HG03135 (cell line): ENCODE measurements at regions not wholly inside any gene's neighbourhood (a gene's known extent, or its start where the extent isn't known, plus 50 kb on each side); places are given as distances from the start of the nearest gene placed in this dataset.

ENCODE experiments used
- ATAC-seq: cut with Tn5 transposase; IDR thresholded peaks from one replicate; pipeline ENCODE4 v1.9.1; 2021; ENCODE audit warnings: mild to moderate bottlenecking, moderate library complexity; ENCODE audit not compliant: unreplicated experiment

DNA sequence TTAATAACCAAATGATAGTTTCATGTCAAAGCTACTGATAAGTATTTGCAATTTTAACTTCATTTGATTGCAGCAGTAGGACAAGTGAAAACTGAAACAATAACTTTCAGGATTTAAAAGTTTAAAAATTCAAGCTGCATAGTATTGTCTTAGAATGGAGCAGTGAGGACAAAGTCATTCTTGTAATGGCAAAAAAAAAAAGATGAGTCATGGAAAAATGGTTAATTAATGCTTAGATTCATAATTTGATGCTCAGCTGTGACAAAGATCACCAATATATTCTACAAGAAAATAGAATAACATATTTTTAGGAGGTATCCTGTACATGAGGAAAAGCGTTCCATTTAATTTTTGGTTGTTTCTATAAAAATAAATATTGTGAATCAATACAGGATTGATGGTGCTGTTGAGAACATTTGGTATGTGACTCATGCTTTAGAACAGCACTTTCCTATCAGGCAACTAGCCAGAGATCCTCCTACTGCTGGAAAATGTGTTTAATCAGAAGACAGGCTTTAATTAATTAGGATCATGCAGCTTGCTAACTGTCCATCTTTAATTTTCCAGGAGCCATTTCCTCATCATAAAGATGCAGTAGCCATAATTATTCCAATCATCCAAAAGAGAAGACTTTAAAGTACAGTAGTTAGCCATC is 239.0 kb upstream of the MMADHC start:
- no peak for ATAC-seq

DNA sequence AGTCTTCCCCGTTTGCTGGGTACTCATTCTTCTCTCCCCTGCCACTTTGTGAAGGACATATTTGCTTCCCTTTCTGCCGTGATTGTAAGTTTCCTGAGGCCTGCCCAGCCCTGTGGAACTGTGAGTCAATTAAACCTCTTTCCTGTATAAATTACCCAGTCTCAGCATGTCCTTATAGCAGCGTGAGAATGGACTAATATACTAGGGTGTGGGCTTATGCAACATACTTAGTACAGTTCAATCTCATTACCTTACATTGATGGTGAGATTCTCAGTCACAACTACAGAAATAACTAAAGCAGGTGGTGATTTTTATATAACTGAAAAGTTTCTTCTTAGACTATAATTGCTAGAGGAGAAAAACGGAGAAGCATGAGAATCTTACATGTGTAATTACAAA is 237.9 kb upstream of the MMADHC start:
- no peak for ATAC-seq

DNA sequence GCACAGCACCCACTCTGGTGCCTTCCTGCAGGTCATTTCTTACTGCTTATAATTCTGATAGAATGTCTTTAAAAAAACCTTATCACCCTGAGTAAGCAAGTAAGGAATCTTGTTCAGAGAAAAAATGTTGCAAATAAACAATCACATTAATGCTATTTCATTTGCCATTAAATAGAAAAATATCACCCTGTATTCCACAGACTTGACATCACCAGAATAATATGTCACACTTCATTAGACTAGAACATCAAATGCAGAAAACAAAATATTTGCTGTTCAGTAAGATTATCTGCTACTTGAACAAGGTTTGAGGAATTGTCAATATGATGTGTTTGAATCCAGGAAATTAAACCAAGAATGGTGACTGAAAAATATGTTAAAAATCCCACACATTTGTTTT is 236.6 kb upstream of the MMADHC start:
- ATAC-seq = no peak

DNA sequence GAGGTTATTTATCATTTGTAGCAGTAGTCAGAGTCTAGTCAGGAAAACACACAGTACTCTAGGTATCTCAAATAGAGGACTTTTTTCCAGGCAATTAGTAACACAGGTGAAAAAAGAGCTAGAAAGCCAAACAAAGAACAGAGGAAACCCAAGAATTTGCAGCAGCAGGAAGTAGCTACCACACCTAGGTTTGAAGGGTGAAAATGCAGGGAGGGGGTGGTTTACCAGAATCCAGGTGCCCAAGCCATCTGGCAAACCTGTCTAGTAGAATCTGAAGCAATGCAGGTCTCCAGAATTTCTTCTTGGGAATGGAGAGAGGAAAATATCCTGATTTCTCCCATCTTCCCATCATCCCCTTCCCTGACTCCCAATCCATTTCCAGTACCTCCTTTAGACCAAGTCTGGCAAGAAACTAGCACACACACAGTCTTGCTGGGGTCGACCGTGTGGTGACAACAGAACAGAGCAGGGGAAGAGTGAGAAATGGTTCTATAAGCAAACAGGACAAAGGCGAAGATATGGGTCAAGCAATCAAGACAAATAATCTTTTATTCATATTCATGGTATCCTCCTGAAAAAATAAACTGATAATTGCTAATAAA is 231.9 kb upstream of the MMADHC start:
- ATAC-seq = no peak

DNA sequence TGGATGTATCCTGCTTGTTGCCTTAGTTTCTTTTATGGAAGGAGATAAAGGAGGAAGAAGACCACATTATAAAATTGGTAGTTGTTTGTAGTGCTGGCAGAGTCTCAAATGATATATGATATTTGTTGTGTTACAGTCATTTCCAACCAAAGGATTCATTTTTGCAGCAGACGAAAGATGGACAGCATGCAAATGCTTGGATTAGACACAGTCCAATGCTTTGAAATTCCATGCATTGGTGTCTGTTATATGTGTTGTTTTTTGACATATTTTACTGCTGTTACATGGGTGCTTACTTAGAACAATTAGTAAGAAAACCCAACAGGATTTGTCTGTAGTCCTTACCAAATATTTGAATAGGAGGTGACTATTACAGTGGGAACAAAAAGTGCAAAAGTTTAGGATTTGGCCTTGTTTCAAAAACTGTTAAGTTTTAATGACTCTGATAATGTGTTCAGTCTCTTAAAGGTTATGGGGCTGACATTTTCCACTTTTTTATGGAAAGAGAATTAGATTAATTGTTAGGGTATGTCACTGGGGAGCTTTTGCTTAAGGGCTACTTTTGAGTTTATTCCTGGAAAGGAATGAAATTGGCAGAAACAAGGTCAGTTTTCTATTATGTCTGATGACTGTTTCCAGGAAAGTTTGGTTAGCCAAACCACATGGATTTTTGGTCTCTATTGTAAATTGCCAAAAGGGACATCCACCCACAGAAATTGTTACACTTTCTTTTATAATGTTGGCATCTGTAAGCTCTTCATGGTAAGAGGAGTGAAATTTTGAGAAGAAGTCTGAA is 229.4 kb upstream of the MMADHC start:
- no peak for ATAC-seq

DNA sequence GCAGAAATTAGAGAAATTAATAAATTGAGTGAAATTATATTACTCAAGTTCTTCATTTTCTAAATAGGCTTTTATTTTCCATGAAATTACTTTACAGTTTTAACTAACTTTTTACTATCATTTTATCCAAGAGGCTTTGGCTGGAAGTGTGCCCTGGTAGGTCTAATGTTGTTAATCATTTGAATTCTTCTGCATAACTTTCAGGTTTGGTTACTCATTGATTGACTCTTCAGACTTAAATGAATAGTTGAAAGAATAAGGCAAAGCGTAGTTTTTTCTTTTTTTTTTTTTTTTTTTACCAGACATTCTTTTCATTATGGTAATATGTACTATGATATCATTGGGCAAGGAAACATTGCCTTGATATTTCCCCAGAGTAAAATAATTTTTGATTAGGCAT is 228.4 kb upstream of the MMADHC start:
- ATAC-seq = no peak

DNA sequence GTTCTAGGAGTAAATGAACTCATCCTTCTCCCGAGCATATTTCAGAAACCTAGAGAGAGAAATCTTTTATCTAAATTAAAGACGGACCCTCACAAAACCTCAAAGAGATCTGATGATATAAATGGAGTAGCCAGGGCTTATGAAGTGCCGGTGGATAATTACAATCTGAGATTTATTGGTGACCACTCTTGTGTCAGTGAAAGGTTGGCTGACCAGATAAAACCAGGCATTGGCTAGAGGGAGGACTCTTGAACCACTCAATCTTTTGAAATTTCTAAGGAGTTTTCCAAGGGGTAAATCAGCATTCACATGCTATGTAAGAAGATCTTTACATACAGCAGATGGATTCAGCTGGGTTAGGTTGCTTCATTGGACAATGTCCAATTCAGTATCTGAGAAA is 227.3 kb upstream of the MMADHC start:
- ATAC-seq = no peak

DNA sequence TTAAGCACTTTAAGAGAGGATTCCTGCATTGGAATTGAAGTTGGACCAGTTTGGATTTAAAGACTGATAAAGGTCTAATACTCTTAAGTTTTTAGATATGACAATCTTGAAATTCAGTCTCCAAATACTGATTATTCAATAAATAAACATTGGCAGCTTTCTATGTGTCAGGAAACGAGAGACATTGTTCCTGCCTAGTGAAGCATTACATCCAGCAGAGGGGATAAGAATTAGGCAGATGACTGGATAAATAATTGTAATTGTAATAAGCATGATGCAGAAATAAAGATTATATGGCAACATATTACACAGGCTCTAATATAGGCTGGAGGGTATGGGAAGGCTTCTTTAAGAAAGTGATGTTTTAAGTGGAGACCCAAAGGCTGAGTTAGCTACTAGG is 226.5 kb upstream of the MMADHC start:
- ATAC-seq = no peak

DNA sequence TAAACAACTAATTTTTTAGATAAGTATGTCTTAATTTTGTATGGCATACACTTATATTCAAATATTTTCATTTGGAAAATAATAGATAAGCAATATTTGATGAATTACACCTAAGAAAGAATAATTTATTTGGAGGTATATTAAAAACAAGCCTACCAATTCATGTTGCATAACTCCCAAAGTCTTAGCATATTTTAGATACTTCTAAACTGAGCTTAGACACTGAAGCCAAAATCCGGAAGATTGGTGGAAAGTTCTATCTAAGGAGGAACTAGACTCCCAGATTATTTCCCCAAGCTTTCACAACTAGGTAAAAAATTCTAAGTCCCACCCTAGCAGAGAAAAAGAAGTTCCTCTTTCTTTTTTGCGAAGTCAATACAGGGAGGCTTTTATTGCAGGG is 221.0 kb upstream of the MMADHC start:
- no peak for ATAC-seq

DNA sequence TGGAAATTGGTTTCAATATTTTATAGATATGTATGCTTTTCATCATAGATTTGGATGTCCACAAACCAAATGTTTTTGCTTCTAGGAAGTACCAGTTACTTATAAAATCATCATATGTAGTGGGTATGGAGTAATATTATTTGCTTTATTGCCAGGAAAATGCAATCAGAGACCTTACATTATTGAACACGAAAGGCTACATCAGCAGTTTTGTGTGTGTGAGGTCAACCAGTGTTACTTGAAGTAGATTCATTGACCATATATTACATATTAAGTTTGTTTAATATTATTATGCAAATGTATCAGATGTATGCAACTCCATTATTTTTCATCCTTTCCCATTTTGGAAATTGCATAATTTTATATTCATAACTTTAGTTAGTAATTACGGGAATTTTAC is 219.1 kb upstream of the MMADHC start:
- ATAC-seq = no peak

DNA sequence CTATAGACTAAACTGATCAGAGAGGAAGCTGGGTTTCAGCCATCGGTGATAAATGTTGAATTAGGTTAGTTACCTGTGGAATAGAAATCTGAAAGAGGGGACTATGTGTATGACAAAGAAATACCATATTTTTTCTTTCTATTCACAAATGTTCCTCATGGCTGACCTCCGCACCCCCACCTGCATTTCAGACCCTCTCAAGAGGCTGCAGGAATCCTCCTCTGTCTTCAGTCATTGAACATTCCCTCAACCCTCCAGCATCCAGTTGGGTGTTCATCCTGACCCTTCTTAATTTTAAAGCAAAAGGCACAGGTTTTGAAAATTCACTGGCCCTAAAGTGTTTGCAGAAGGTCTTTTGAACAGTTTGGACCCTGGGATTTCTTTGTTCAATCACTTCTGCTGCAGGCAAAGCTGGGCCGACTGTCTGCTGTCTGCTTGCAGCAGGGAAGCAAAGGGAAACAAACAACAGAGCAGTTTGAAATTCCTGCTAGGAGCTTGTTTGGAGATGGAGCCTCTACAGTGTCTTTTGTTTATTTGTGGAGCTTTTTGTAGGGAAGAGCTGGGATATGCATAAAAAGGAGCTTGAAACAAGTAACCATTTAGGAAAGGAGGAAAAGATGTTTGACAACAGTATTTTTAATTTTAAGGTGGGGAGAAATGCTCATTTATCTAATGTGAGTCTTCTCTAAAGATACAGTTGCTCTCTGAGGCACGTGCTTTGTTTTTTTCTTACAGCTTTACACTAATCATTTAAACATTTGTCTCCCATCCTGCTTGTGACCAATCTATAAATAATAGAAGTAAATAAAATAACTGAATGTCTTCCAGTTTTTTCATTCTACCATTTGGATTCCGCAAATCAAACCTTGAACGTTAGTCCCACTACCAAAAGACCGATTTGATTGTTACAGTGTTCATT is 213.3 kb upstream of the MMADHC start:
- no peak for ATAC-seq

DNA sequence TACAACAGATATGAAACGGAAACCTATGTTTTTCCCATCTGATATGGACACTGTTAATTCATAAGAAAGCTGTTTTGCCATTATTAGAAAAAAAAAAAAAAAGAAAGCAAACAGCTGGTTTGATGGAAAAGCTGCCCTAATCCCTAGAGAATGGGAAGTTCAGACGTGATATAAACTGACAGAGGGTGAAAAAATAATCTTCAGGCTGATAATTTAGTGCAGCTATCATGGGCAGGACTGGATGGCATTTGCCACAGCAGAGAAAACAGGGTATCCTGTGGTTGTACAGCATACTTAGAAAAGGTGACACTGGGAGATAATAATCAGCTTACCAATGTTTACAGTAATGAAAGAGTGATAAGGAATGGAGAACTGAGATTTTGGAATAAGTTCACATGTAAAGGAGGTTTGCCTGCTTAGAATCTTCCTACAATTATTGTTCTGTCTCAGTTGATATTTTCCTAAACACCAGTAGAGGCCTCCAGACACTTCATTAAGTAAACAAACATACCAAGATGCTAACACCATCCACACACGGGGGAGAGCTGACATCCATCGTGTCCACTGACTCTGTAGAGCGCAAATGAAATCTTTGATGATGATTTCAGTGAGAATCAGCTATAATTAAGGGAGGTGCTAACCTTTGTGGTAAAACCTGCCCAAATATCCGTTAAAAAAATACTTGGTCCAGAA is 211.6 kb upstream of the MMADHC start:
- no peak for ATAC-seq

DNA sequence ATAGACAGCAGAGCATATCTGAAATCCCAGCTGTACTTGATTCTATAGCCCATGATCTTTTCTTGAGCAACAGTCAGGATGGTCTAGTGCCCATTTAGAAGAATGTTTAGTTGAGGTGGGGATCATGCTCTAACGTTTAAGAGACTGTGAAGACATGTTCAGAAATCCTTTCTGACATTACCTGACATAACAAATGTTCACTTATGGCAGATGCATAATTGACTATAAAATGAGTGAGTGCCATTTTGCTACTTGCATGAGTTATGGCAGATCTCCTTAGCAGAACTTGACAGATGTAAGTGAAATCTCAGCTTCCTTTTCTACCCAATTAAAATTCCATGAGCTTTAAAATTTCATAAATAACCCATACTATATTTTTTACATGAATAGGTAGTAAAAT is 209.5 kb upstream of the MMADHC start:
- no peak for ATAC-seq

DNA sequence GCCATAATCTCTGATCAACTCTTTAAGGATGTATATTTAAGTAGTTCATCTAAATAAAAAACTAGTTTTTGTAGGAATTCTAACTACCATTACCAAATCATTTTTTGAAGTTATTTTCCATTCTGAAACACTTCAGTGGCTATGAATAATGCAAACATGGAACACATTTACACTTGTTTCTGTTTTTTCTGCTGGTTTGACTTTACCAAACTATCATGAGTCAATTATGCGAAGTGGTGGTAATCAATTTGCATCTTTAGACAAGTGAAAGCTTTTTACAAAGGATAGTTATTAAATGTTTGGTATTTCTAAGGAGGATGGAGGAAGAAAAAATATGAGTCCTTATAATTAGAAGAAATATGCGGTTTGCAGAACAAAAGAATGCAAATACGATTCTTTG is 202.0 kb upstream of the MMADHC start:
- ATAC-seq = no peak

DNA sequence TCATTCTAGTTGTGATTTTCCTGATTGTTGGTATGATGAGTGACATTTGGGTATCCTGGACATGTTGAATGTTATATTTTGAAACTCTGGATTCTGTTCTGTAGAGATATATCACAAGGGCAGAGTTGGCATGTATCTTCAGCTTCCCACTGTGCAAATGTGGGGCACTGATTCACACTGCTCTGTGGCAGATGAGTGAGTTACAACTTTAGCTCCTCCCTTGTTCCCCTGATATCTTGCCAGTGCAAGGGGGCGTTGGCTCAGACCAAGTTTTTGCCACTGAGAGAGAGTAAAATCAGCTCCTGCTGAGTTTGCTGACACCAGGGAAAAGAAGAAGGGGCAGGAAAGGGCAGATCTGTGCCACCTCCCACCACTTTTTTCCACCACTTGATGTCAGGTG is 199.6 kb upstream of the MMADHC start:
- ATAC-seq = no peak

DNA sequence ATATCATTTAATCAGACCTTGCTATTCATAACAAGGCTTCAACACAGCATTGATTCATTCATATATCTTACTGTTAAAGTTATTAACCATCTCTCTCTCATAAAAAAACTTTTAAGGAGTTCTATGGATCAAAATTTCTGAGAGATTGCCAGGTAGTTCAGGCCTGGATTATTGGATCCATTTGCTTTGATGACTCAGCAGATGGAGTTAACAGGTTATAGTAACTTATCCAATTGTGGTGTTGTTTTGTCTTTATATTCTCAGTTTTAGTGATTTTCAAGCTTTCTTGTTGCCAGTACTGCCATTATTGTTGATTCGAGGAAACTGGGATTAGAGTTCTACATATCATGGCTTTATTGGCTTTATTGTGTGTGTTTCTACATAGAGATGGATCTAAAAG is 195.7 kb upstream of the MMADHC start:
- ATAC-seq = no peak

DNA sequence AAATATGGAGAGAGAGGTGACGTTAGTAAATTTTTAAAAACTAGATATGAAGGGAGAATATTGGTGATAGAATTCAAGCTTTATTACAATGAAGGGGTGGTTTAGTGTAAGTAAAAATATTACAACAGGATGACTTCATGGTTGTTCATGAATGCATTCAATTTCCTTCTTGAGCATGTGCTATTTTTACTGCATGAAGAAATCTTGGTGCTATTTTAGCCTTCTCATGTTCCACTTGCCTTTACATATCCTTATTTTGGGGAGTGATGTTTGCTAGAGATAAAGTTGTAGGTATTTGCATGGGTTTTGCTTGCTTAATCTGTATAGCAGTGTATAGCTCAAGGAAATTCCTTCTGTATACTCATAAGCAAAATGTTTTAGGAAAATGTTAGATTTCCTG is 195.0 kb upstream of the MMADHC start:
- ATAC-seq = no peak

DNA sequence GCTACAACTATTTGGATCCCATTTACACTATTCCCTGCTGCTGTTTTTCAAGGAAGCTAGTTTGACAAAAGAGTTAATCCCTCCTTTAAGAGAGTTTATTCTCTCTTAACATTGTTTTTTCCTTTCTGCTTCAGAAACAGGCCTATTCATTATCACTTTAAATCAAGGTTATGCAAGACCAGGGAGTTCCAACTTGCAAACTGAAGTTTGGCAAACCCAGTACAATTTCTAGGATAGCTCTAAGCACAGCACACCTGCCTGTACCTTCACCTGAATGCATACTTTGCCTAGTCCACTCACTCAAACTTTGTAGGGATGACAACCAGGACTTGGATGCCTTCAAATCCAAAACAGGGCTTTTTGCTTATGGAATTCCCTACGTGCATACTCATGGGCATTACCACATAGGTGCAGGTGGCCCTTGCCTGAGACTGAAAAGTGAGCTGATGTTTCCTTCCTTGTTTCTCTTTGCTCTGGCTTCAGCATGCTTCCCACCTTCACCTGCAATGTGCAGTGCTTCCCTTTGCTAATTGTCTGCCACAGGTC is 193.8 kb upstream of the MMADHC start:
- no peak for ATAC-seq

DNA sequence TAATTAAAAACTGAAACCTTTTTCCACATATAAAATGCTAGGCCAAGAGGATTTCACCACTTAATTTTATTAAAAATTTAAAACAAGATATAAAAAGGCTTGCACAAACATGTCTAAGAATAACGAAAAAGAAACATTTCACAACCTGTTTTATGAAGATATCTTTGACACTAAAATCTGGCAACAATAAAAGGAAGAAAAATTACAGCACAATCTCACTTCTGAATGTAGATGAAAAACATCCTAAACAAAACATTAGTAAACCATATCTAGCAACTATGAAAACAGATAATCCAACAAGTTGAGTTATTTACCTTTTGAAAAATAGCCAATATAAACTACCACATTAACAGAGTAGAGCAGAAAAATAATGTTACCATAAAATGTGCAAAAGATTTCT is 185.4 kb upstream of the MMADHC start:
- ATAC-seq = no peak

DNA sequence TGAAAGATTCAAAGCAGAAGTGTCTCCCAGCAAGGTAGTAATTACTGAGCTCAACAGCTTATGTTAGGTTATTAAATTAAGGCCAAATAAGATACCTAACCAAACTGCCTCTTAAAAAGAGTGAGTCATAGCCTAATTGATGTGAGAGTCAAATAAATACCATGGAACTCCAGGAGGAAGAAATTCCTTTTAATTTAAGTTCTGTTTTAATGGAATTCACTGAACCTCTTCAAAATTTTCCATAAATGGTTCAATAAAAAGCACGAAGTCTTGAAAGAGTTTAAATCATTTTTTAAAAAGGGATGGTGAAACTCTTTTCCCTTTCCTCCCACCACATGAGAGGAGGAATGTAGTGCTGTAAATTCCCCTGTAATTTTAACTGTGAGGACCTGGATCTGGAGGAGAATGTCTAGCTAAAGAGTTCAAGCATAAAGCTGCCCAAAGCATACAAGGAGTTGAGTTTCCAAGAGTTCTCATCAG is 180.8 kb upstream of the MMADHC start:
- no peak for ATAC-seq
